Lower lobe of right lung (tissue), 2 donors: ENCODE measurements at regions not wholly inside any gene's neighbourhood (a gene's known extent, or its start where the extent isn't known, plus 50 kb on each side); places are given as distances from the start of the nearest gene placed in this dataset.
A peak's percentile ranks its signal among the peaks of the same experiment; 100 is the strongest.

Source experiments
- ATAC-seq, 2 donors: fragments of 200-7000 bp; cut with Tn5 transposase; one replicate each; pipeline ENCODE4 v1.9.1; 2020 to 2022; ENCODE audit warnings: mild to moderate bottlenecking in 2 of 2, moderate library complexity in 2 of 2
- DNase-seq: peaks from one replicate; pipeline ENCODE4 v3.0.0-alpha.2; 2020
- H3K27ac ChIP-seq: fragments of 200-600 bp; one replicate; pipeline ENCODE4 v1.8.0; 2022
- H3K27me3 ChIP-seq: fragments of 200-600 bp; one replicate; pipeline ENCODE4 v1.8.0; 2022; ENCODE audit warnings: low read depth
- H3K36me3 ChIP-seq: fragments of 200-600 bp; one replicate; pipeline ENCODE4 v1.8.0; 2022; ENCODE audit warnings: mild to moderate bottlenecking
- H3K4me1 ChIP-seq: fragments of 200-600 bp; one replicate; pipeline ENCODE4 v1.8.0; 2022
- H3K4me3 ChIP-seq: fragments of 200-600 bp; one replicate; pipeline ENCODE4 v1.8.0; 2022; ENCODE audit warnings: mild to moderate bottlenecking
- H3K9me3 ChIP-seq: fragments of 200-600 bp; one replicate; pipeline ENCODE4 v1.8.0; 2022
- CTCF ChIP-seq: fragments of 200-600 bp; IDR thresholded peaks from one replicate; pipeline ENCODE4 v1.8.0; 2022; ENCODE audit warnings: antibody characterized with exemption, mild to moderate bottlenecking
- intact Hi-C: fragments of 100-400 bp; cut with DNase I; formaldehyde crosslinking; loops from one replicate; pipeline ENCODE4 v1.11.0; 2022
- donor health status: DM: no; HTN: yes; CAD: no; lungs with severe emphysema.

- DNase-seq = no peak
- Histone ChIP-seq H3K4me3 (no peak overlapping the region), H3K27ac (no peak overlapping the region), H3K27me3 (no peaks in the 10 kb centered on the region), H3K36me3 (no peaks in the 10 kb centered on the region), H3K9me3 (no peaks in the 10 kb centered on the region), H3K4me1 (peaks cover 6% of the 10 kb centered on the region)
- ATAC-seq = no peak
- TF ChIP-seq CTCF = no peak
- intact Hi-C loops = no loop called here
These were observed 63.1 kb downstream of the NIBAN1 start for GRCh38 chr1:184911103-184911745.

- DNase-seq (no peak), ATAC-seq (peak; percentile 32 to 62)
- no peak overlapping the region for H3K4me3 ChIP-seq
- H3K27ac ChIP-seq = no peak overlapping the region
- H3K36me3 ChIP-seq = no peaks in the 10 kb centered on the region
- TF ChIP-seq CTCF = no peak
- intact Hi-C loops = no loop called here
- no peaks in the 10 kb centered on the region for H3K27me3 ChIP-seq
- H3K9me3 ChIP-seq = no peaks in the 10 kb centered on the region
- H3K4me1 ChIP-seq = peaks cover 6% of the 10 kb centered on the region
These were observed 63.6 kb downstream of the NIBAN1 start for GRCh38 chr1:184910691-184911091.

- Histone ChIP-seq H3K36me3 (no peaks in the 10 kb centered on the region), H3K27ac (no peak overlapping the region), H3K27me3 (no peaks in the 10 kb centered on the region), H3K4me1 (peaks cover 11% of the 10 kb centered on the region), H3K4me3 (no peak overlapping the region), H3K9me3 (no peaks in the 10 kb centered on the region)
- no peak for TF ChIP-seq CTCF
- ATAC-seq (peak; percentile 55 to 60), DNase-seq (no peak)
- intact Hi-C loops = no loop called here
These were observed 64.3 kb downstream of the NIBAN1 start for GRCh38 chr1:184910005-184910404.

- no peaks in the 10 kb centered on the region for H3K9me3 ChIP-seq
These were observed 65.3 kb downstream of the NIBAN1 start for GRCh38 chr1:184909019-184909418.

GRCh38 chr1:184908506-184908905, 65.8 kb downstream of the NIBAN1 start:
- no peak for TF ChIP-seq CTCF
- H3K27me3 ChIP-seq = no peaks in the 10 kb centered on the region
- no peaks in the 10 kb centered on the region for H3K36me3 ChIP-seq
- H3K4me1 ChIP-seq = peaks cover 13% of the 10 kb centered on the region
- intact Hi-C loops = no loop called here
- no peak overlapping the region for H3K27ac ChIP-seq
- H3K4me3 ChIP-seq = no peak overlapping the region
- DNase-seq (no peak), ATAC-seq (no peak)
- no peaks in the 10 kb centered on the region for H3K9me3 ChIP-seq

More at GRCh38 chr1:184909019-184909418, 65.3 kb downstream of the NIBAN1 start:
- intact Hi-C loops = no loop called here
- TF ChIP-seq CTCF = no peak
- DNase-seq (no peak), ATAC-seq (no peak)
- Histone ChIP-seq H3K27me3 (no peaks in the 10 kb centered on the region), H3K36me3 (no peaks in the 10 kb centered on the region), H3K27ac (no peak overlapping the region), H3K4me3 (no peak overlapping the region), H3K4me1 (peaks cover 13% of the 10 kb centered on the region)
